HCT116 (cell line): ENCODE measurements at regions not wholly inside any gene's neighbourhood (a gene's known extent, or its start where the extent isn't known, plus 50 kb on each side); places are given as distances from the start of the nearest gene placed in this dataset.

ENCODE experiments used
- ATAC-seq: fragments of 200-7000 bp; cut with Tn5 transposase; 2 replicates; pipeline ENCODE4 v1.9.1; 2020; ENCODE audit warnings: mild to moderate bottlenecking, moderate library complexity
- BruUV-seq: library from RNA; stranded (reverse); fragments of 400-500 nt; replicated peaks from 2 replicates; lab custom pipeline; 2021; lab: Mats Ljungman, UMichigan
- CTCF ChIA-PET: fragments of 300-600 bp; sonication (Branson Sonifier 250); formaldehyde crosslinking; loops from one replicate; lab custom pipeline; 2021; ENCODE audit warnings: antibody characterized with exemption; lab: Charles Lee
- POLR2A ChIA-PET: fragments of 300-600, 350-600 bp; sonication (Branson Sonifier 250); formaldehyde crosslinking; loops from one replicate; lab custom pipeline; 2021; ENCODE audit warnings: antibody characterized with exemption; lab: Charles Lee
- RAD21 ChIA-PET, 2 experiments: fragments of 300-600 bp; sonication (Branson Sonifier 250); formaldehyde crosslinking; loops; one replicate each; lab custom pipeline; 2023; ENCODE audit warnings: low total read pairs in 2 of 2; ENCODE audit not compliant: uncharacterized antibody in 2 of 2, unreplicated experiment in 2 of 2, low non-redundant PET in 1 of 2; lab: Charles Lee
- DNase-seq: peaks from one replicate; pipeline ENCODE4 v3.0.0-alpha.2; 2010; ENCODE audit warnings: low read depth, low spot score
- H2AFZ ChIP-seq: fragments of 200-600 bp; shearing (Covaris generic), sonication (generic); 2 replicates; pipeline ENCODE4 v1.6.1; 2017; ENCODE audit warnings: low read depth, mixed run types, mixed read lengths, antibody characterized with exemption, low read length; ENCODE audit not compliant: poor library complexity, severe bottlenecking
- H3K27ac ChIP-seq: 2 replicates; pipeline ENCODE4 v1.5.1; 2012; ENCODE audit warnings: low read depth, low read length
- H3K27me3 ChIP-seq: fragments of 200-600 bp; sonication (generic); 2 replicates; pipeline ENCODE4 v1.6.1; 2016; ENCODE audit warnings: mixed run types, low read length, mixed read lengths; ENCODE audit not compliant: insufficient read depth
- H3K36me3 ChIP-seq, 2 experiments: fragments of 200-500 bp in 1 of 2; fragments of 200-600 bp in 1 of 2; sonication (Bioruptor generic) in 1 of 2; sonication (generic) in 1 of 2; 2 replicates each; pipeline versions ENCODE4 v1.5.1 to v1.6.1; 2014 to 2016; ENCODE audit warnings: low read length in 2 of 2, inconsistent platforms in 1 of 2, mixed read lengths in 1 of 2, mixed run types in 1 of 2; ENCODE audit not compliant: insufficient read depth in 2 of 2, control insufficient read depth in 1 of 2
- H3K4me1 ChIP-seq, 2 experiments: fragments of 200-600 bp in 1 of 2; sonication (generic) in 1 of 2; 2 replicates each; pipeline versions ENCODE4 v1.5.1 to v1.6.1; 2012 to 2017; ENCODE audit warnings: low read length in 2 of 2, inconsistent platforms in 1 of 2, mild to moderate bottlenecking in 1 of 2, mixed read lengths in 1 of 2, mixed run types in 1 of 2, moderate library complexity in 1 of 2; ENCODE audit not compliant: insufficient read depth in 2 of 2, control insufficient read depth in 1 of 2
- H3K4me2 ChIP-seq: fragments of 200-600 bp; sonication (generic); 2 replicates; pipeline ENCODE4 v1.6.1; 2017; ENCODE audit warnings: mixed run types, low read length, mixed read lengths
- H3K4me3 ChIP-seq, 2 experiments: fragments of 200-600 bp in 1 of 2; sonication (generic) in 1 of 2; replicated peaks in 1 of 2; 2 replicates each; pipeline ENCODE4 v1.5.1; 2011 to 2016; ENCODE audit warnings: low read length in 2 of 2, control low read depth in 1 of 2, low read depth in 1 of 2, mild to moderate bottlenecking in 1 of 2, mixed read lengths in 1 of 2, mixed run types in 1 of 2
- H3K79me2 ChIP-seq: fragments of 200-600 bp; sonication (generic); 2 replicates; pipeline ENCODE4 v1.6.1; 2017; ENCODE audit warnings: mild to moderate bottlenecking, mixed run types, low read length, moderate library complexity, mixed read lengths; ENCODE audit not compliant: insufficient read depth
- H3K9ac ChIP-seq: fragments of 200-600 bp; sonication (generic); 2 replicates; pipeline ENCODE4 v1.6.1; 2016; ENCODE audit warnings: low read length, mixed read lengths
- H3K9me2 ChIP-seq: fragments of 200-600 bp; sonication (generic), shearing (Covaris generic); 2 replicates; pipeline ENCODE4 v1.6.1; 2017; ENCODE audit warnings: mixed run types, mild to moderate bottlenecking, moderate library complexity; ENCODE audit not compliant: insufficient read depth
- H3K9me3 ChIP-seq, 2 experiments: fragments of 200-500 bp in 1 of 2; fragments of 200-600 bp in 1 of 2; sonication (Bioruptor generic) in 1 of 2; sonication (generic) in 1 of 2; 2 replicates each; pipeline ENCODE4 v1.6.1; 2014 to 2017; ENCODE audit warnings: low read length in 2 of 2, mixed read lengths in 2 of 2, inconsistent platforms in 1 of 2, low read depth in 1 of 2, mild to moderate bottlenecking in 1 of 2, mixed run types in 1 of 2, moderate library complexity in 1 of 2; ENCODE audit not compliant: control insufficient read depth in 1 of 2, insufficient read depth in 1 of 2
- H4K20me1 ChIP-seq: fragments of 200-600 bp; sonication (generic), shearing (Covaris generic); 2 replicates; pipeline ENCODE4 v1.6.1; 2017; ENCODE audit warnings: mixed run types, mild to moderate bottlenecking, moderate library complexity; ENCODE audit not compliant: insufficient read depth
- ATF3 ChIP-seq: IDR thresholded peaks from 2 replicates; pipeline ENCODE4 v1.6.1; 2012
- CEBPB ChIP-seq: IDR thresholded peaks from 2 replicates; pipeline ENCODE4 v1.6.1; 2012; ENCODE audit warnings: low read depth
- CTCF ChIP-seq, 3 experiments: fragments of 200-600 bp in 1 of 3; sonication (generic) in 1 of 3; IDR thresholded peaks in 2 of 3; conservative IDR thresholded peaks in 1 of 3; 2 replicates each; pipeline ENCODE4 v1.5.1; 2012 to 2017; ENCODE audit warnings: low read depth in 2 of 3, low read length in 2 of 3, antibody characterized with exemption in 1 of 3, borderline replicate concordance in 1 of 3, control low read depth in 1 of 3, mild to moderate bottlenecking in 1 of 3, mixed read lengths in 1 of 3, mixed run types in 1 of 3, moderate library complexity in 1 of 3; ENCODE audit not compliant: insufficient read depth in 1 of 3
- EGR1 ChIP-seq: IDR thresholded peaks from 2 replicates; pipeline ENCODE4 v1.6.1; 2012; ENCODE audit warnings: low read depth
- EZH2phosphoT487 ChIP-seq: fragments of 200-600 bp; IDR thresholded peaks from 2 replicates; pipeline ENCODE4 v1.6.1; 2018; ENCODE audit warnings: antibody characterized with exemption, borderline replicate concordance
- POLR2A ChIP-seq: IDR thresholded peaks from 2 replicates; pipeline ENCODE4 v1.7.0; 2011; ENCODE audit warnings: borderline replicate concordance; ENCODE audit not compliant: insufficient read depth, insufficient read length; ENCODE audit errors: extremely low read depth
- SP1 ChIP-seq: IDR thresholded peaks from 2 replicates; pipeline ENCODE4 v1.6.1; 2012; ENCODE audit warnings: low read depth
- SRF ChIP-seq: IDR thresholded peaks from 2 replicates; pipeline ENCODE4 v1.6.1; 2012; ENCODE audit warnings: low read depth
- ZFX ChIP-seq: fragments of 450-650 bp; IDR thresholded peaks from 2 replicates; pipeline ENCODE4 v1.6.1; 2017
- ZNF274 ChIP-seq: fragments of 200-500 bp; sonication (Bioruptor generic); IDR thresholded peaks from 2 replicates; pipeline ENCODE4 v1.6.1; 2014; ENCODE audit warnings: mild to moderate bottlenecking, low read depth, low read length, inconsistent platforms
- intact Hi-C: fragments of 100-400 bp; cut with micrococcal nuclease; formaldehyde crosslinking; loops from 2 replicates; pipeline ENCODE4 v1.10.0; 2022

GRCh38 chr2:155690785-155691184 lies 641.7 kb downstream of the NR4A2 start:
- H3K36me3 ChIP-seq: no peaks in the 10 kb centered on the region
- POLR2A ChIA-PET: no interaction called here
- no peak overlapping the region for H3K4me3 ChIP-seq
- no peaks in the 10 kb centered on the region for H3K27me3 ChIP-seq
- no peaks in the 10 kb centered on the region for H3K4me1 ChIP-seq
- intact Hi-C loops: no loop called here
- no TSS peak for BruUV-seq
- DNase-seq: no peak
- 0 out of 2 replicates have a peak, but pooled peaks cover 4% of the 10 kb centered on the region for H3K9me2 ChIP-seq
- H3K4me2 ChIP-seq: no peak overlapping the region
- TF ChIP-seq SP1: no peak
- no peak for TF ChIP-seq CEBPB
- TF ChIP-seq EZH2phosphoT487: no peak
- TF ChIP-seq, all 23 proteins: peak for 0
- ChIA-PET RAD21 (no interaction called here), CTCF (no interaction called here)
- no peaks in the 10 kb centered on the region for H4K20me1 ChIP-seq
- H3K79me2 ChIP-seq: no peaks in the 10 kb centered on the region
- H3K9ac ChIP-seq: no peak overlapping the region
- H3K27ac ChIP-seq: no peak overlapping the region
- ATAC-seq: no peak
- no peak overlapping the region for H2AFZ ChIP-seq
- H3K9me3 ChIP-seq: no peaks in the 10 kb centered on the region

DNA sequence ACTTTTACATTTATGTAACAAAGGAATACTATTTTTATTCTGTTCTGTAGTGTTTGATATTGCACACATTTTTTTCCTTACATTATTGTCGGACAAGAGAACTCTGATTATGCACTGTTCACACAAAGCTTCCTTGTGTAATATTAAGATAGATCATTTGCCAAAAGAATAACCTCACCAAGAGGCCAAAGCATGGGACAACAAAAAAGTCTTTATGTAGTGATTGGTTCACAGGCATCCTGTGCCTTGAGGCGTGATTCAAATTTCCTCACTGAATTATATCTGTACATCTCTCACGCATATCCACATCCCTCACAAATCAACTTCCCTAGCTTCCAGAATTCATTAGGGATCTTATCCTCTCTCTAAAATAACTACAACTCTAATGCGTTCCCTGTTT lies 642.7 kb downstream of the NR4A2 start:
- no peaks in the 10 kb centered on the region for H3K79me2 ChIP-seq
- H3K9me3 ChIP-seq: no peaks in the 10 kb centered on the region
- BruUV-seq: no TSS peak
- H3K27me3 ChIP-seq: no peaks in the 10 kb centered on the region
- TF ChIP-seq EGR1 (no peak), SRF (no peak), CEBPB (no peak), CTCF (IDR thresholded peaks at IDR 0.05 in 2 of 3, conservative IDR thresholded peaks at IDR 0.05 in 1 of 3; ENCODE audit: borderline replicate concordance in 1 of 3, insufficient read depth in 1 of 3, low read depth in 2 of 3, low read length in 2 of 3) (no peak), ZFX (no peak), POLR2A (no peak), ATF3 (no peak), ZNF274 (no peak)
- no peak overlapping the region for H3K4me3 ChIP-seq
- ATAC-seq (no peak), DNase-seq (no peak)
- H3K9ac ChIP-seq: no peak overlapping the region
- intact Hi-C loops: no loop called here
- CTCF ChIA-PET: no interaction called here
- no peak overlapping the region for H3K27ac ChIP-seq
- H3K4me1 ChIP-seq: no peaks in the 10 kb centered on the region
- no peak overlapping the region for H3K4me2 ChIP-seq
- POLR2A ChIA-PET: no interaction called here
- RAD21 ChIA-PET: no interaction called here
- 0 out of 2 replicates have a peak, but pooled peaks cover 4% of the 10 kb centered on the region for H3K9me2 ChIP-seq
- H4K20me1 ChIP-seq: no peaks in the 10 kb centered on the region
- H2AFZ ChIP-seq: no peak overlapping the region
- no peaks in the 10 kb centered on the region for H3K36me3 ChIP-seq
